Neuron (in vitro differentiated cells): ENCODE measurements at regions not wholly inside any gene's neighbourhood (a gene's known extent, or its start where the extent isn't known, plus 50 kb on each side); places are given as distances from the start of the nearest gene placed in this dataset.

Experiments used
- H2AFZ ChIP-seq: one replicate; pipeline ENCODE4 v1.6.1; 2013; ENCODE audit warnings: low read depth, mild to moderate bottlenecking, inconsistent platforms, low read length, moderate library complexity
- H3K27me3 ChIP-seq: one replicate; pipeline ENCODE4 v1.6.1; 2013; ENCODE audit warnings: low read length; ENCODE audit not compliant: insufficient read depth
- H3K36me3 ChIP-seq: one replicate; pipeline ENCODE4 v1.6.1; 2013; ENCODE audit warnings: low read length; ENCODE audit not compliant: insufficient read depth
- H3K4me1 ChIP-seq: one replicate; pipeline ENCODE4 v1.6.1; 2013; ENCODE audit warnings: low read length; ENCODE audit not compliant: insufficient read depth
- H3K4me3 ChIP-seq: 2 replicates; pipeline ENCODE4 v1.5.1; 2013; ENCODE audit warnings: mild to moderate bottlenecking, low read length, moderate library complexity
- H3K9me3 ChIP-seq: one replicate; pipeline ENCODE4 v1.6.1; 2013; ENCODE audit warnings: low read length

- H3K27me3 ChIP-seq: no peaks in the 10 kb centered on the region
- no peaks in the 10 kb centered on the region for H3K9me3 ChIP-seq
- no peak overlapping the region for H3K4me3 ChIP-seq
- no peak overlapping the region for H2AFZ ChIP-seq
- H3K4me1 ChIP-seq: no peaks in the 10 kb centered on the region
- H3K36me3 ChIP-seq: no peaks in the 10 kb centered on the region
Measured at GRCh38 chr1:229043115-229043514, 227.8 kb upstream of the RAB4A start.

- H3K27me3 ChIP-seq: no peaks in the 10 kb centered on the region
- no peaks in the 10 kb centered on the region for H3K9me3 ChIP-seq
- no peaks in the 10 kb centered on the region for H3K36me3 ChIP-seq
- no peak overlapping the region for H3K4me3 ChIP-seq
- no peaks in the 10 kb centered on the region for H3K4me1 ChIP-seq
- H2AFZ ChIP-seq: no peak overlapping the region
Measured at GRCh38 chr1:229046251-229046853, 224.6 kb upstream of the RAB4A start.

- no peaks in the 10 kb centered on the region for H3K27me3 ChIP-seq
- no peak overlapping the region for H2AFZ ChIP-seq
- no peaks in the 10 kb centered on the region for H3K9me3 ChIP-seq
- no peak overlapping the region for H3K4me3 ChIP-seq
- no peaks in the 10 kb centered on the region for H3K4me1 ChIP-seq
- no peaks in the 10 kb centered on the region for H3K36me3 ChIP-seq
Measured at GRCh38 chr1:229047161-229047839, 223.6 kb upstream of the RAB4A start.

- H3K4me1 ChIP-seq: no peaks in the 10 kb centered on the region
- no peaks in the 10 kb centered on the region for H3K27me3 ChIP-seq
- no peaks in the 10 kb centered on the region for H3K36me3 ChIP-seq
- no peak overlapping the region for H2AFZ ChIP-seq
- H3K4me3 ChIP-seq: no peak overlapping the region
- no peaks in the 10 kb centered on the region for H3K9me3 ChIP-seq
Measured at GRCh38 chr1:229047840-229048620, 222.9 kb upstream of the RAB4A start.

GRCh38 chr1:229048896-229049295 is 222.0 kb upstream of the RAB4A start:
- Histone ChIP-seq H3K4me1 (no peaks in the 10 kb centered on the region), H3K4me3 (no peak overlapping the region), H3K9me3 (no peaks in the 10 kb centered on the region)

GRCh38 chr1:229056046-229056445 is 214.9 kb upstream of the RAB4A start:
- H3K4me1 ChIP-seq: no peaks in the 10 kb centered on the region
- peaks cover 3% of the 10 kb centered on the region for H3K27me3 ChIP-seq
- H3K4me3 ChIP-seq: no peak overlapping the region
- no peaks in the 10 kb centered on the region for H3K9me3 ChIP-seq
- H3K36me3 ChIP-seq: no peaks in the 10 kb centered on the region
- H2AFZ ChIP-seq: no peak overlapping the region

More at GRCh38 chr1:229048896-229049295, 222.0 kb upstream of the RAB4A start:
- Histone ChIP-seq H3K36me3 (no peaks in the 10 kb centered on the region), H2AFZ (no peak overlapping the region), H3K27me3 (no peaks in the 10 kb centered on the region)

- peaks cover 3% of the 10 kb centered on the region for H3K27me3 ChIP-seq
- H3K4me3 ChIP-seq: no peak overlapping the region
- no peaks in the 10 kb centered on the region for H3K4me1 ChIP-seq
- H3K36me3 ChIP-seq: no peaks in the 10 kb centered on the region
- H3K9me3 ChIP-seq: no peaks in the 10 kb centered on the region
- H2AFZ ChIP-seq: no peak overlapping the region
Measured at GRCh38 chr1:229058111-229058561, 212.8 kb upstream of the RAB4A start.

GRCh38 chr1:229058729-229059128 is 212.2 kb upstream of the RAB4A start:
- H3K4me3 ChIP-seq: no peak overlapping the region
- peaks cover 3% of the 10 kb centered on the region for H3K27me3 ChIP-seq
- H3K4me1 ChIP-seq: no peaks in the 10 kb centered on the region
- no peaks in the 10 kb centered on the region for H3K9me3 ChIP-seq
- no peak overlapping the region for H2AFZ ChIP-seq
- H3K36me3 ChIP-seq: no peaks in the 10 kb centered on the region

GRCh38 chr1:229059671-229060539 is 211.0 kb upstream of the RAB4A start:
- Histone ChIP-seq H3K9me3 (no peaks in the 10 kb centered on the region), H3K36me3 (no peaks in the 10 kb centered on the region), H3K27me3 (peaks cover 3% of the 10 kb centered on the region), H2AFZ (no peak overlapping the region), H3K4me3 (no peak overlapping the region), H3K4me1 (no peaks in the 10 kb centered on the region)

GRCh38 chr1:229062135-229062534 is 208.8 kb upstream of the RAB4A start:
- Histone ChIP-seq H3K4me3 (no peak overlapping the region), H3K4me1 (no peaks in the 10 kb centered on the region), H2AFZ (no peak overlapping the region), H3K27me3 (peaks cover 3% of the 10 kb centered on the region), H3K36me3 (no peaks in the 10 kb centered on the region), H3K9me3 (no peaks in the 10 kb centered on the region)

- Histone ChIP-seq H3K4me3 (no peak overlapping the region), H3K36me3 (no peaks in the 10 kb centered on the region), H3K9me3 (no peaks in the 10 kb centered on the region), H3K4me1 (no peaks in the 10 kb centered on the region), H2AFZ (no peak overlapping the region), H3K27me3 (no peaks in the 10 kb centered on the region)
Measured at GRCh38 chr1:229063154-229063773, 207.6 kb upstream of the RAB4A start.

- peaks cover 2% of the 10 kb centered on the region for H3K27me3 ChIP-seq
Measured at GRCh38 chr1:229064320-229065168, 206.4 kb upstream of the RAB4A start.

More at GRCh38 chr1:229064320-229065168, 206.4 kb upstream of the RAB4A start:
- Histone ChIP-seq H3K9me3 (no peaks in the 10 kb centered on the region), H3K4me3 (no peak overlapping the region), H3K4me1 (no peaks in the 10 kb centered on the region), H3K36me3 (no peaks in the 10 kb centered on the region), H2AFZ (no peak overlapping the region)
